ENCODE measurements at regions not wholly inside any gene's neighbourhood (a gene's known extent, or its start where the extent isn't known, plus 50 kb on each side); places are given as distances from the start of the nearest gene placed in this dataset.

- no peaks in the 10 kb centered on the region for H3K36me3 ChIP-seq (ENCODE audit: control insufficient read depth, insufficient read depth, low read length)
- WGBS (ENCODE audit: insufficient coverage): no CpG with 5 or more reads among the region's 3 CpGs
- no peaks in the 10 kb centered on the region for H3K9me3 ChIP-seq (ENCODE audit: control insufficient read depth, insufficient read depth, low read length)
- no peak overlapping the region for H3K27ac ChIP-seq (ENCODE audit: low read depth, low read length)
- no peak overlapping the region for H3K4me3 ChIP-seq (ENCODE audit: low read depth, low read length)
- peak in 2 of 6 donors; percentile 18 to 34 for DNase-seq (ENCODE audit: low read depth in 4 of 6, low spot score in 6 of 6)
- no peaks in the 10 kb centered on the region for H3K27me3 ChIP-seq (ENCODE audit: control insufficient read depth, insufficient read depth, low read length)
- H3K4me1 ChIP-seq (ENCODE audit: control insufficient read depth, insufficient read depth, low read length): no peaks in the 10 kb centered on the region
Measured at GRCh38 chr13:108383667-108384066, 114.1 kb downstream of the TNFSF13B start.

- peak in 1 of 6 donors; percentile 65 for DNase-seq (ENCODE audit: low read depth in 4 of 6, low spot score in 6 of 6)
- Histone ChIP-seq H3K4me1 (ENCODE audit: control insufficient read depth, insufficient read depth, low read length) (no peaks in the 10 kb centered on the region), H3K27ac (ENCODE audit: low read depth, low read length) (no peak overlapping the region), H3K4me3 (ENCODE audit: low read depth, low read length) (no peak overlapping the region), H3K36me3 (ENCODE audit: control insufficient read depth, insufficient read depth, low read length) (no peaks in the 10 kb centered on the region), H3K9me3 (ENCODE audit: control insufficient read depth, insufficient read depth, low read length) (no peaks in the 10 kb centered on the region), H3K27me3 (ENCODE audit: control insufficient read depth, insufficient read depth, low read length) (no peaks in the 10 kb centered on the region)
- 42% methylated on average over 3 of the region's 3 CpGs for WGBS (ENCODE audit: insufficient coverage)
Measured at GRCh38 chr13:108387156-108387555, 117.6 kb downstream of the TNFSF13B start.

- WGBS (ENCODE audit: insufficient coverage): no CpG with 5 or more reads among the region's 2 CpGs
- peak in 1 of 6 donors; percentile 44 for DNase-seq (ENCODE audit: low read depth in 4 of 6, low spot score in 6 of 6)
- no peaks in the 10 kb centered on the region for H3K9me3 ChIP-seq (ENCODE audit: control insufficient read depth, insufficient read depth, low read length)
- H3K27me3 ChIP-seq (ENCODE audit: control insufficient read depth, insufficient read depth, low read length): no peaks in the 10 kb centered on the region
- no peaks in the 10 kb centered on the region for H3K4me1 ChIP-seq (ENCODE audit: control insufficient read depth, insufficient read depth, low read length)
- no peak overlapping the region for H3K4me3 ChIP-seq (ENCODE audit: low read depth, low read length)
- no peaks in the 10 kb centered on the region for H3K36me3 ChIP-seq (ENCODE audit: control insufficient read depth, insufficient read depth, low read length)
- no peak overlapping the region for H3K27ac ChIP-seq (ENCODE audit: low read depth, low read length)
Measured at GRCh38 chr13:108402850-108403249, 133.3 kb downstream of the TNFSF13B start.

- WGBS (ENCODE audit: insufficient coverage): no CpG with 5 or more reads among the region's 2 CpGs
- no peak overlapping the region for H3K4me3 ChIP-seq (ENCODE audit: low read depth, low read length)
- H3K9me3 ChIP-seq (ENCODE audit: control insufficient read depth, insufficient read depth, low read length): no peaks in the 10 kb centered on the region
- no peaks in the 10 kb centered on the region for H3K27me3 ChIP-seq (ENCODE audit: control insufficient read depth, insufficient read depth, low read length)
- DNase-seq (ENCODE audit: low read depth in 4 of 6, low spot score in 6 of 6): no peak
- H3K27ac ChIP-seq (ENCODE audit: low read depth, low read length): no peak overlapping the region
- no peaks in the 10 kb centered on the region for H3K36me3 ChIP-seq (ENCODE audit: control insufficient read depth, insufficient read depth, low read length)
- no peaks in the 10 kb centered on the region for H3K4me1 ChIP-seq (ENCODE audit: control insufficient read depth, insufficient read depth, low read length)
Measured at GRCh38 chr13:108407495-108407894, 138.0 kb downstream of the TNFSF13B start.

- no peaks in the 10 kb centered on the region for H3K27me3 ChIP-seq (ENCODE audit: control insufficient read depth, insufficient read depth, low read length)
- DNase-seq (ENCODE audit: low read depth in 4 of 6, low spot score in 6 of 6): no peak
- no CpG with 5 or more reads among the region's 2 CpGs for WGBS (ENCODE audit: insufficient coverage)
- H3K9me3 ChIP-seq (ENCODE audit: control insufficient read depth, insufficient read depth, low read length): no peaks in the 10 kb centered on the region
- H3K27ac ChIP-seq (ENCODE audit: low read depth, low read length): no peak overlapping the region
- H3K36me3 ChIP-seq (ENCODE audit: control insufficient read depth, insufficient read depth, low read length): no peaks in the 10 kb centered on the region
- H3K4me1 ChIP-seq (ENCODE audit: control insufficient read depth, insufficient read depth, low read length): no peaks in the 10 kb centered on the region
- H3K4me3 ChIP-seq (ENCODE audit: low read depth, low read length): no peak overlapping the region
Measured at GRCh38 chr13:108408672-108409071, 139.2 kb downstream of the TNFSF13B start.

GRCh38 chr13:108409730-108410129 is 140.2 kb downstream of the TNFSF13B start:
- Histone ChIP-seq H3K9me3 (ENCODE audit: control insufficient read depth, insufficient read depth, low read length) (no peaks in the 10 kb centered on the region), H3K27ac (ENCODE audit: low read depth, low read length) (no peak overlapping the region), H3K4me3 (ENCODE audit: low read depth, low read length) (no peak overlapping the region), H3K4me1 (ENCODE audit: control insufficient read depth, insufficient read depth, low read length) (no peaks in the 10 kb centered on the region), H3K27me3 (ENCODE audit: control insufficient read depth, insufficient read depth, low read length) (no peaks in the 10 kb centered on the region), H3K36me3 (ENCODE audit: control insufficient read depth, insufficient read depth, low read length) (no peaks in the 10 kb centered on the region)
- no peak for DNase-seq (ENCODE audit: low read depth in 4 of 6, low spot score in 6 of 6)

GRCh38 chr13:108419768-108420167 is 150.2 kb downstream of the TNFSF13B start:
- Histone ChIP-seq H3K36me3 (ENCODE audit: control insufficient read depth, insufficient read depth, low read length) (no peaks in the 10 kb centered on the region), H3K9me3 (ENCODE audit: control insufficient read depth, insufficient read depth, low read length) (no peaks in the 10 kb centered on the region), H3K27ac (ENCODE audit: low read depth, low read length) (no peak overlapping the region), H3K27me3 (ENCODE audit: control insufficient read depth, insufficient read depth, low read length) (no peaks in the 10 kb centered on the region), H3K4me3 (ENCODE audit: low read depth, low read length) (no peak overlapping the region), H3K4me1 (ENCODE audit: control insufficient read depth, insufficient read depth, low read length) (no peaks in the 10 kb centered on the region)
- DNase-seq (ENCODE audit: low read depth in 4 of 6, low spot score in 6 of 6): no peak
- 87% methylated on average over 6 of the region's 6 CpGs for WGBS (ENCODE audit: insufficient coverage)

GRCh38 chr13:108425056-108425455 is 155.5 kb downstream of the TNFSF13B start:
- H3K36me3 ChIP-seq (ENCODE audit: control insufficient read depth, insufficient read depth, low read length): no peaks in the 10 kb centered on the region
- H3K4me1 ChIP-seq (ENCODE audit: control insufficient read depth, insufficient read depth, low read length): no peaks in the 10 kb centered on the region
- H3K4me3 ChIP-seq (ENCODE audit: low read depth, low read length): no peak overlapping the region
- 100% methylated on average over 2 of the region's 4 CpGs for WGBS (ENCODE audit: insufficient coverage)
- H3K9me3 ChIP-seq (ENCODE audit: control insufficient read depth, insufficient read depth, low read length): no peaks in the 10 kb centered on the region
- no peaks in the 10 kb centered on the region for H3K27me3 ChIP-seq (ENCODE audit: control insufficient read depth, insufficient read depth, low read length)
- H3K27ac ChIP-seq (ENCODE audit: low read depth, low read length): no peak overlapping the region
- no peak for DNase-seq (ENCODE audit: low read depth in 4 of 6, low spot score in 6 of 6)

GRCh38 chr13:108426893-108427292 is 157.4 kb downstream of the TNFSF13B start:
- no peak overlapping the region for H3K4me3 ChIP-seq (ENCODE audit: low read depth, low read length)
- no peak for DNase-seq (ENCODE audit: low read depth in 4 of 6, low spot score in 6 of 6)
- no peaks in the 10 kb centered on the region for H3K36me3 ChIP-seq (ENCODE audit: control insufficient read depth, insufficient read depth, low read length)
- no peaks in the 10 kb centered on the region for H3K9me3 ChIP-seq (ENCODE audit: control insufficient read depth, insufficient read depth, low read length)
- no peak overlapping the region for H3K27ac ChIP-seq (ENCODE audit: low read depth, low read length)
- H3K27me3 ChIP-seq (ENCODE audit: control insufficient read depth, insufficient read depth, low read length): no peaks in the 10 kb centered on the region
- WGBS (ENCODE audit: insufficient coverage): no CpG with 5 or more reads among the region's 1 CpG
- no peaks in the 10 kb centered on the region for H3K4me1 ChIP-seq (ENCODE audit: control insufficient read depth, insufficient read depth, low read length)

GRCh38 chr13:108427355-108427754 is 157.8 kb downstream of the TNFSF13B start:
- Histone ChIP-seq H3K36me3 (ENCODE audit: control insufficient read depth, insufficient read depth, low read length) (no peaks in the 10 kb centered on the region), H3K27ac (ENCODE audit: low read depth, low read length) (no peak overlapping the region), H3K4me1 (ENCODE audit: control insufficient read depth, insufficient read depth, low read length) (no peaks in the 10 kb centered on the region), H3K4me3 (ENCODE audit: low read depth, low read length) (no peak overlapping the region), H3K9me3 (ENCODE audit: control insufficient read depth, insufficient read depth, low read length) (no peaks in the 10 kb centered on the region), H3K27me3 (ENCODE audit: control insufficient read depth, insufficient read depth, low read length) (no peaks in the 10 kb centered on the region)
- no CpG with 5 or more reads among the region's 4 CpGs for WGBS (ENCODE audit: insufficient coverage)
- no peak for DNase-seq (ENCODE audit: low read depth in 4 of 6, low spot score in 6 of 6)
